RPMI8226 (cell line): ENCODE measurements at regions not wholly inside any gene's neighbourhood (a gene's known extent, or its start where the extent isn't known, plus 50 kb on each side); places are given as distances from the start of the nearest gene placed in this dataset.

Source experiments
- DNase-seq: peaks from one replicate; pipeline ENCODE4 v3.0.0-alpha.2; 2015

GRCh38 chr1:59063501-59063900 lies 233.4 kb upstream of the FGGY start:
- no peak for DNase-seq

DNA sequence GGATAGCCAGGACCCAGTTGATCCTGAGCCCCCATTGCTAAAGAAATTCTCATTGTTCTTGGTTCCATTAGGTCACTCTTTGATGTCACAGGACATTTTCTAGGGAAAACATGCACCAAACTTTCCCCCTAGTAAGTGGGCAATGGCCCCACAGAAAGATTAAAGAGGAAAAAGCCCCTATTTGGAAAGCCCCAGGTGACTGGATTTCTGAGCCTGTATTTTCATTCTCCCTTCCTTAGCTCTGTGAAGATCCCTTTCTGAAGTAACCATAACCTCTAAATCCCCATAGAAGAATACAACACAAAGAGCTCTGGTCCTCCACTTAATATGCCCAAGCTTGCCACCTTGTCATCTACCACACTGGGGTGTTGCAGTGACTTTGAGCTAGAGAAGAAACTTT lies 232.3 kb upstream of the FGGY start:
- no peak for DNase-seq

GRCh38 chr1:59066236-59066635 lies 230.7 kb upstream of the FGGY start:
- DNase-seq: no peak

- DNase-seq: no peak
These were observed 226.3 kb upstream of the FGGY start for GRCh38 chr1:59070610-59071009.

DNA sequence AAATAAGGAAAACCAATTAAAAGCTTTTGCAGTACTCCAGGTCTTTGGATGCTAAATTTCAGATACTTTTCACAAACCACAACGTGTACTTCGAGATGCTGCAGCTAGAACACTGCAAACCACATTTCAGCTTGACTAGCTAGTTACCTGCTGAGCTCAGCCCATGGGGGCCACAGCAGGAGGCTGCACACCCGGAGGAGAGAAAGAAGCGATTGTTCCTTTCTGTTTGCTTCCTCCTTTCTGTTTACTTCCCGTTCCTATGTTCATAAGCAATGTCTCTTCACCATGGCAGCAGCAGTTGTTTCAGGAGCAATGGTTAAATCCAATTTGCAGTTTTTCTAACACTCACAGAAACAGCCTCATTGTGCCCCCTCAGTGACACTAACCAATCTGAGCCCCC lies 225.6 kb upstream of the FGGY start:
- DNase-seq: no peak

DNA sequence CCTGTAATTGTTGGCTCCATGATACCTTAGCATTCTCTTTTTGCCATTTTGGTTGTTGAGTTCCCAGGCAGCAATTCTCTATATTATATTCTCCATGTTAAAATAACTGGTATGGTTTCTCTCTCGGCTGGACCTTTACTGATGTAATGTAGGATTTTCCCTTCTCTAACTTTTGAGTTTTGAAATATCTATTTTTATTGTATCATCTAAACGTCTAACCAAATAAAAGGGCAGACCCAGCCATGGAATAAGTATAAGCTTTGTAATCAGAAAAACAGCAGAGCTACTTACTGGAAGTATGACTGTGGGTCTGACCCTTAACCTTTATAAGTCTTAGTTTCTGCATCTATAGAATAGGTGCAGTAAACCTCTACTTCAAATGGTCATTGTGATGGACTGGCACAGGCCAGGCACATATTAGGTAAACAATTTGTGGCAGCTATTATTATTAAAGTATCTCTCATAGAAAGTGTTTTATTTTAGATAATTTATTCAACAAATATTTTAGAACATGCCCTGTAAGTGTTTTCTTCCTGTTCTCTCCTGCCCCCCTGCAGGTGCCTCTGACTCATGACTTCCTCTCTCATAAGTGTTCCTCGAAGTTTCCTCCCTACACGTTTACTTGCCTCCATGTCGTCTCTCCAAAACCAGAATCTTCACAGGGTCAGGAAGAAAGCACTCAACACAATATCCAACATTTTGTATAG lies 224.9 kb upstream of the FGGY start:
- no peak for DNase-seq

DNA sequence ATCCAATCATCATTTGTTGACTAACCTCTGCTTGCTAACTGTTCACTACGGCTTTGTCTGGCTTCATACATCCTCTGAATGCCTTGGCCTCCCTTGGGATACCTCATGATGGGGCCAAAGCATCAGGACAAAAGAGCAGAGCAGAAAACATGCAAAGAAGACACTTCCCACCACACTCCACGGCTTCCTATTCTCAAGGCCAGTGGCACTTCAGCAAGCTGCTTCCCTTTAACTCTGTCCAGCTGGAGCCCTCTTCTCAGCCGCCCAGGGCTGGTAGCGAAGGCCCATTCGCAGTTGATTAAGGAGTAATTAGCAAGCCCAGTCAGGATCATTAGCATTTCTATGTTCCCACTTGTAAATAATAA lies 224.3 kb upstream of the FGGY start:
- no peak for DNase-seq

GRCh38 chr1:59074598-59074997 lies 222.3 kb upstream of the FGGY start:
- DNase-seq: no peak

DNA sequence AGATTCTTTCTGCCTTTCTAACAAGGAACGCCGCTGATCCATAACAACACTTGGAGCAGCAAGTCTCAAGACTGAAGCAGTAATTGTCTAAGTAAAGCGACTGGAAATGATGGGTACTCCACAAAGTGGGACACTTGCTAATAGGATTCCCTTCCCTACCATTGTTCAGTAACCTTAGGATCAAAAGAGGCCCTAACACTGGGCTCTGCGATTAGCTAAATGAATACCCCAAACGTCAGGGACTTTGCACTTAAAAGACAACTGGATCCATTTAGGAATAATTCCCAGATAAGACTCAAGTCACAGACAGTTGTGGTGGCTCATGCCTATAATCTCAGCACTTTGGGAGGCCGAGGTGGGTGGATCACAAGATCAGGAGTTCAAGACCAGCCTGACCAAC lies 221.9 kb upstream of the FGGY start:
- DNase-seq: no peak

- DNase-seq: no peak
These were observed 220.3 kb upstream of the FGGY start for GRCh38 chr1:59076612-59077011.

GRCh38 chr1:59077466-59078069 lies 219.3 kb upstream of the FGGY start:
- no peak for DNase-seq

GRCh38 chr1:59078070-59078800 lies 218.7 kb upstream of the FGGY start:
- DNase-seq: no peak

DNA sequence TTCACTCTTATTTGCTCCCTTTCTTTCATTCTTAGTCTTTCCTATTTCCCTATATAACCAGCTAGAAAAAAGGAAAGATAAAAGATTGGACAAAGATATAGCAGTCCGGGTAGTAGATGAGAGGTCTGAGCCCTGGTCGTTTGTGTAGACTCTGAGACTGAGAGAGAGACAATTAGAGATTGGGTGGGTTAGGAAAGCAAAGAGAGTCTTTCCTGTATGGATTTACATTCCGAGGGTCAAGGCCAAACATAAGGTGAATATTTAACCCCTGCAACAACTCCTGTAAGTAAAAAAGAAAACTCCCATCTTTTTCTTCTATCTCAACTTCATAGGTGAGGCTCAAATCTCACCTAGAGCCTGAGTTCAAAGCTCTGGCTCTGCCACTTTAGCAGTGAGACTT lies 218.0 kb upstream of the FGGY start:
- DNase-seq: no peak

DNA sequence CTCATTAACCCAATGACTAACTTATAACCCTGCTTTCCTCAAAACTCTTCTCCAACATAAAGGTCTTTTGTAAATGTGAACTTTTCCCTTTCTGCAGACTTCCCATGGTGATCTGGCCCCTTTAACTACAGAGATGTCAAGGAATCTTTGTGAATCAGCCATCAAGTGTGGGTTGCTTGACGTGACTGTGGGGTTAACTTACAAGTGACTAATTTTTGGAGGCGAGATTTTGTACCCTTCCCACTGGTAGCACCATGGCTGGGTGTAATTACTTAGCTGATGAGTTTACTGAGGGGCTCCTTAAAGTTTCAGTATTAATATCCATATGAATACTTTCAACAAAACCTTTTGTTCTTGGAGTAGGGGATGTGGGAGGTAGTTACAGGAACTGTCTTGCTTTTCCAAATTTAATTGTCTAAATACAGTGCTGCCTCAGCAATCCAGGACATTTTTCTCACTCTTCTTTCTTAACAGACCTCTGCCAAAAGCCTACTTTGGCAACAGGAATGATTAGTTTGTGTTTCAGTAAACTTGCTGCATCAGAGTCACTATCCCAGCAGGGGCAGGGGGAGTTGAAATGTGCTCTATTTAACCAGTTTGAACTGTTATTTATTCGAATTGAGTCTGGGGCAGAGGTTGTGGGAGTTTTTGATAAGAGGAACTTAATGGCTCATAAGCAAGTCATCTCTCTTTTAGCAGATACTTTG lies 217.3 kb upstream of the FGGY start:
- DNase-seq: no peak

- DNase-seq: no peak
These were observed 215.7 kb upstream of the FGGY start for GRCh38 chr1:59081181-59081580.

- DNase-seq: no peak
These were observed 215.1 kb upstream of the FGGY start for GRCh38 chr1:59081795-59082194.

- no peak for DNase-seq
These were observed 212.7 kb upstream of the FGGY start for GRCh38 chr1:59083946-59084865.

DNA sequence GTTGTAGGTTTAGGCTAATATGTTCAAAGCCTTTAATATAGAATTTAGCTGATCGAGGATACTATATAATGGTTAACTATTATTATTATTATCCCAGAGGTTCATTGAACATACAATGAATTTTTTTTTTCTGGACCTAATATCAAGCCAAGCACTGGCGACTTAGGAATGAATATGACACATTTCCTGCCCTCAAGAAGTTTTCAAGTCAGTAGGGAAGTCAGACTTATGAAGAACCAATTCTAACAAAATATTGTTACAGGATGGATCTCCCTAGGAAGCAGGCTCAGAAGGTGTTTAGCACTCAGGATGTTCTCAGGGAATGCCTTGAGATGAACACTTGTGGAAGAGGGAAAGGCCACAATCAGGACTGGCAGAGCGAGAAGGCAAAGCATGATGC lies 211.8 kb upstream of the FGGY start:
- DNase-seq: no peak

GRCh38 chr1:59089036-59089798 lies 207.7 kb upstream of the FGGY start:
- no peak for DNase-seq

DNA sequence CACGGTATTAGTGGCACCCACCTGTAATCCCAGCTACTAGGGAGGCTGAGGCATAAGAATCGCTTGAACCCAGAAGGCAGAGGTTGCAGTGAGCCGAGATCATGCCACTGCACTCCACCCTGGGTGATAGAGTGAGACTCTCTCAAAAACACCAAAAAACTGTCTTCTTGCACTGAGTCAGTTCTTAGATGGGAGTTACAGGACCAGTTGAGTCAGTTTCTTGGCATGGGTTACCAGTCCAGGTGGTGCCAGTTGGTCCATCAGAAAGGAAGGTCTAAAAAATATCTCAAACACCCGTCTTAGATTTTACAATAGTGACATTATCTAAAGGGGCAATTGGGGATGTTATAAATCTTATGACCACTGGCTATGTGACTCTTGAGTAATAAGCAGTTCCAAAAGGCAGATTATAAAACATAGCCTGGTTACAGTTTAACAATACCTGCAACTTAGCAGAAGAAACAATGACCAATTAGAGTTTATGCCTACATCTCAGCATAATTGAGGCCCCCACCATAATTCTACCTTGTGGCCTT lies 206.9 kb upstream of the FGGY start:
- DNase-seq: no peak

DNA sequence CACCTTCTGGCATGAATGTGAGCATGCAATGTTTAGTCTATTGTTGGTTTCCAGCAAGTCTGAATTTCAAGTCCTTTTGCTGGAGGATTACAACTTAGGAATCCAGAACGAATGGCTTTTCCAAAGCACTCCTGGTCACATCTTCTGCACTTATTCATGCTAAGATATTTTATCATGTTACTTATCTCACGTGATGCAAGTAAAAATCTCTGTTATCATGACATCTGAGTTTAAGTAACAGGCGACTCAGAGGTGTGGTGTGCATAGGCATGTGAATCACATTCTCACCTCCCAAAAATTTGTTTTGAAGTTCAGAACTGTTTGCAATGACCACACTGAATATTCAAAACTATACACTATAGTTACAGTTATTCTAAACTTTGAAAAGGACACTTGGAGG lies 204.8 kb upstream of the FGGY start:
- no peak for DNase-seq

GRCh38 chr1:59094001-59094400 lies 202.9 kb upstream of the FGGY start:
- no peak for DNase-seq
